Ishikawa (cell line): ENCODE measurements at regions not wholly inside any gene's neighbourhood (a gene's known extent, or its start where the extent isn't known, plus 50 kb on each side); places are given as distances from the start of the nearest gene placed in this dataset.

ENCODE experiments used
- EGR1 ChIP-seq: IDR thresholded peaks from 2 replicates; pipeline ENCODE4 v1.6.1; 2012
- EP300 ChIP-seq: IDR thresholded peaks from 2 replicates; pipeline ENCODE4 v1.6.1; 2012; ENCODE audit warnings: borderline replicate concordance
- RAD21 ChIP-seq: IDR thresholded peaks from 2 replicates; pipeline ENCODE4 v1.6.1; 2012; ENCODE audit warnings: low read depth
- YY1 ChIP-seq: IDR thresholded peaks from 2 replicates; pipeline ENCODE4 v1.6.1; 2012; ENCODE audit warnings: low read depth
- TF ChIP-seq, protein P1 (sequence below): IDR thresholded peaks from 2 replicates; pipeline ENCODE4 v1.6.1; 2012
- TF ChIP-seq, protein P2 (sequence below): IDR thresholded peaks from 2 replicates; pipeline ENCODE4 v1.6.1; 2012

DNA sequence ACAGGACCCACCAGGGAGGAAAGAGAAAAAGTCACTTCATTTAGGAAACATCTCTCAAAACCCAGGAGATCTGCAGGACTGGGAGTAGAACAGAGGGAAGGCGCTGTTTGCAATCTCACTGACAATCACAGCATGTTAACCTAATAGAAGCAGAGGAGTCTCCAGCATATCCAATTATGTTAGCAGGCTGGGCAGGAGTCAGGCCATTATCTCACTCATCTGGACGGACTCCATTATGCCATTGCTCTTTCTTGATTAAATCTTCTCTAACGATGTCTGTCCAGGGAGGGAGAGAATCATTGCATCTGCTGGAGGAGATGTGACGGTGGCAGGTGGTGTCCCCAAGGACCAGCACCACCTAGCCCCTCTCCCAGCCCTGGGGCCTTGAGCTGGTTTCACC lies 203.8 kb upstream of the SFSWAP start:
- TF ChIP-seq, protein P1, sequence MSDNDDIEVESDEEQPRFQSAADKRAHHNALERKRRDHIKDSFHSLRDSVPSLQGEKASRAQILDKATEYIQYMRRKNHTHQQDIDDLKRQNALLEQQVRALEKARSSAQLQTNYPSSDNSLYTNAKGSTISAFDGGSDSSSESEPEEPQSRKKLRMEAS, result no peak
- TF ChIP-seq RAD21, result no peak
- no peak for TF ChIP-seq EGR1
- TF ChIP-seq, protein P2, sequence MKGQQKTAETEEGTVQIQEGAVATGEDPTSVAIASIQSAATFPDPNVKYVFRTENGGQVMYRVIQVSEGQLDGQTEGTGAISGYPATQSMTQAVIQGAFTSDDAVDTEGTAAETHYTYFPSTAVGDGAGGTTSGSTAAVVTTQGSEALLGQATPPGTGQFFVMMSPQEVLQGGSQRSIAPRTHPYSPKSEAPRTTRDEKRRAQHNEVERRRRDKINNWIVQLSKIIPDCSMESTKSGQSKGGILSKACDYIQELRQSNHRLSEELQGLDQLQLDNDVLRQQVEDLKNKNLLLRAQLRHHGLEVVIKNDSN, result no peak
- TF ChIP-seq EP300, result no peak
- no peak for TF ChIP-seq YY1
